Inferior parietal cortex (tissue), 1 donor: ENCODE measurements at regions not wholly inside any gene's neighbourhood (a gene's known extent, or its start where the extent isn't known, plus 50 kb on each side); places are given as distances from the start of the nearest gene placed in this dataset.

Experiments
- DNase-seq: peaks from one replicate; pipeline ENCODE4 v3.0.0-alpha.2; 2016; ENCODE audit errors: extremely low spot score

DNA sequence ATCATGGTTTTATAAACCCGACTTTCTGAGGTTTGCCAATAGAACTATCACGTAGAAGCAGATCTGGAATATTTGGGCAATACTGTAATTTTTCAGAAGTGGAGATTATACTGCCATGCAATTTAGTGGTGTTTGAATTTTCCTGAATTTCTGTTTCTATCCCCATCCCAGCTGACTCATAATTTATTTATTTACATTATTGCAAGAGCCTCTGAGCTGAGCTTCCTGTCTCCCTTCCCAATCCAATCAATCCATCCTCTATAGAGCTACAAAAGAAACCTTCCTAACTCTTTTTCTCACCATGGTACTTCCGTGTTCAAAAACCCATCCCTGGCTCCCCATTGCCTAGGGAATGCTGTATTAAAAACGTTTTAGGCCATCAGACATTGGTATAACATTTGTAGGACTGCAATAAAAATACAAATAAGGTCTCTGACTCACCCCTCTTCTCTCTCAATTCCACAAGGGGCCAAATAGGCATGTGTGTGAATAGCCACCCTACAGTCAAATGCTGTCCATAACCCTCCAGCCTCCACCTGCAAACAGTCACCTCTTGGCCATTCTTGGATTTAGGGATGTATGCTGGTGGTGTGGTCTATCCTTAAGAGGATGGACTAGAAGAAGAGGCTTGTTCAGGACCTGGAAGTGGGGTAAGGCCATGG is 190.7 kb downstream of the CD47 start:
- DNase-seq: no peak

DNA sequence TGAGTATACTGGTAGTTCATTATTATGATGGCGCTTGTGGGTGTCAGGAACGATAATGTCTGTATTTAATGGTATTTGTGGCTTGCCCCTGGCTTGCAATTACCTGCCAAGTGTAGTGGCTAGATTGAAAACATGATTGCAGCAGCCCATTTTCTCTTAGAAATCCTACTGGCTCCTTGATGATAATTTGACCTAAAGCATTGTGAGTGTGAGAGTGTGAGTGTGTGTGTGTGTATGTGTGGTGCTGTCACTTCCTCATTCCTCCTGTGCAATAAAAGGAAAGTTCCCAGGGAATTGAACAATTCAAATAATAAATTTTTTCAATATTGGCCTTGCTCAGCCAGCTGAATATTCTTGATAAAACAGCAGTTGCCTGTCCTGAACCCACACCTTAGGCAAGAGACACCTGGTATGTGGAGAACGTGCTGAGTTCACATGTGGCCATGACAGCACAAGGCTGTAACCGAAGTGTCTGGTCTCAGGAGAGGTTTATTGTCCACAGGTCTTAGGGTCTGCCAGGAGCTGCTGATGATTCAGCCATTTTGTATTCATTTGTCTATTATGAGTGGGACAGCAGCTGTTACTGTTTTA is 193.3 kb downstream of the CD47 start:
- DNase-seq: no peak

DNA sequence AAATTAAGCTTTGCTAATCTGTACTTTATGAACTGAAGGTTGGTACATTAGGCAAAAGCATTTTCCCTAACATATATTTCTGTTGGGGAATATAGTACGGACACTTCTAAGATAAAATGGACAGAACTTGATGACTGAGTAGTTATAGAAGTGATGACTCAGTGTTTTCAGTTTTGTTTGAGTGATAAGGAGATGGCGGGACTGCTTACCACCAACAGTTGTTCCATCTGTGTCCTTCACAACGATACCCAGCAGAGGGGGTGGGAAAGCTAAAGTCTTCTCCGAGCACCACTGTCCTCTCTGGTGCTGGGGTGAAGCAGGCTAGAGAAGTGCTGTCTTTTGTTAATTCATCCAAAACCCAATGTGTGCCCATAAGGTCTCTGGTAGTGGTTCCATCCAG is 195.8 kb downstream of the CD47 start:
- no peak for DNase-seq

DNA sequence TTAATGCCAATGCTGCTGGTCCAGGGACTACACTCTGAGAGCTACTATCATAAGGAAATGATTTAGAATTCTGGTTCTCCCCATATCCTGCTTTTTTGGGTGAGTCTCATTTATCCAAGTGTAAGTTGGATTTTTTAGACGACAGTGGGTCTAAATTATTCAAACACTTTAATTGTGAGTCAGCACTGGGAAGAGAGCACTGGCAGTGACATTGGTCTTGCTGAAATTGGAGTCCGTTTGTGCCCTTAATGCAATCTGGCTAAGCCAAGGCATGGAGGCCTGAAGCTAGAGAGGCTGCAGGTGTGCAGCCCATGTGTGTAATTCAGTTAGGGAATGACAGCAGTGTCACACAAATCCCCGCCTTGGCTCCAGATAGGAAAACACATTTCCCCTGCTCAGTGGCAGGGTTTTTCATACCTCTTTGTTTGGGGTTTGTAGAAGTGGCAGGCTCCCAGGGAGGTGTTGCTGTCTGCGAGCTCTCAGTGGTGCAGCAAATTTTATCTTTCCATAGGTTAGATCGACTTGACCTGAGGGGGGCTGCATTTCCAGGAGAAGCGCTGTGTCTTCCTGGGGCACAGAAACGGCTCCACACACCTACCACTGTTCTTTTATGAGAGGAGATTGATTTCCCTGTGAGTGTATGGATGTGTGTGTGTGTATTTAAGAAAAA is 197.7 kb downstream of the CD47 start:
- no peak for DNase-seq

DNA sequence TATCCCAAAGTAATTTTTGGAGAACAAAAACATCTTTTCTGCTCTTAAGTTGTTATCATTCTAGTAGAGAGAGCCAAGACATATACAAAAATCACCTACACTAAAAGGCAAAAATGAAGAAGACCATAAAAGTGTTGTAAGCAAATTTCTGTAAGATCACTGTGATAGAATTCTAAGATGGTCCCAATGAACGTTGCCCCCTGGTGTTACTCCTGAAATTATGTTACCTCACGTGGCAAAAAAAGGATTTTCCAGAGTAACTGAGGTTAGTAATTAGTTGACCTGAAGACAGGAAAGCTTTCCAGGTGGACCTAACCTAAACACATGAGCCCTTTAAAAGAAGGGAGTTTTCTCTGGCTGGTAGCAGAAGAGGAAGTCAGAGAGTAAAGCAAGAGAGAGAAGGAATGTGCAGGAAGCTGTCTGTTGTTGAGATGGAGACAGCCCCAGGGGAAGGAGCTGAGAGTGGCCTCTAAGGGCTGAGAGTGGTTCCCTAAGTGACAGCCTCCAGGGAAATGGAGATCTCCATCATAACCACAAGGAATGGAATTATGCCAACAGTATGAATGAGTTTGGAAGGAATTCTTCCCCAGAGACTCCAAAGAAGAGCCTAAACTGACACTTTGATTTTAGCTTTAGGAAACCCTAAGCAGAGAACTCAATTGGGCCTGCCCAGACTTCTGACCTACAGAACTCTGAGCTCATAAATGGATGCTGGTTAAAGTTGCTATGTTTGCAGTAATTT is 205.9 kb downstream of the CD47 start:
- DNase-seq: no peak

DNA sequence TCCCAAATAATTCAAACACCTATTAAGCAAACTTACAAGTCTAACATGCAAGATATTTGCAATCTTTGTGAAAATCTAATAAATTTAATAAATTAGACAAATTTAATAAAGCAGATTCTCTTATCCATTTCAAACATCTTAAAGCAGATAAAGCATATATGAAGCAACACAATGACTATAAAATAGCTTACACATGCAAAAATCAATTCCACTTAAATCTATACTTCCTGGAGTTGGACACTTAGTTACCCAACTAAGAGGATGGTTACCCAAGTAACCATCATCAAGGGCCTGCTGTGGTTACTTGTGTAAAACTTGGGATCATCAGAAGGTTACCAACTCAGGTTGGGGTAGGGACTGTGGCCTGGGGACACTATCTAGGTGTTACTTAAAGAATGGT is 206.8 kb downstream of the CD47 start:
- DNase-seq: no peak

DNA sequence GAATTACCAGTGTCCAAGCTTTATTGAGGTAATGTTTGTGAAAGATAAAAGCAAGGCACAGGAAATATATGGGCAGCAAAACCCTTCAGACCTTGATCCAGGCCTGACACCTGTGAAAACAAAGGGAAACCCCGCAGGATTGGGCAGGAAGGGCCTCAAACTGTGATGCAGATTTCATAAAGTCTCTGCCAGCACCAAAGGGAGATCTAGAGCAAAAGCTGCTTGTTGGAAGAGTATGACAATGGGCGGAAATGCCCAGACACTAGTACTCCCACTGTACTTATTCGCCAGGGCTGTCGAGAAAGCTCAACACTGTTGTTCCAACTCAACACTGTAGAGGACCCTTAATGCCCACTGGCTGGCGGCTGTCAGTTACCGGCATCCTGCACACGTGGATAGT is 207.9 kb downstream of the CD47 start:
- no peak for DNase-seq

DNA sequence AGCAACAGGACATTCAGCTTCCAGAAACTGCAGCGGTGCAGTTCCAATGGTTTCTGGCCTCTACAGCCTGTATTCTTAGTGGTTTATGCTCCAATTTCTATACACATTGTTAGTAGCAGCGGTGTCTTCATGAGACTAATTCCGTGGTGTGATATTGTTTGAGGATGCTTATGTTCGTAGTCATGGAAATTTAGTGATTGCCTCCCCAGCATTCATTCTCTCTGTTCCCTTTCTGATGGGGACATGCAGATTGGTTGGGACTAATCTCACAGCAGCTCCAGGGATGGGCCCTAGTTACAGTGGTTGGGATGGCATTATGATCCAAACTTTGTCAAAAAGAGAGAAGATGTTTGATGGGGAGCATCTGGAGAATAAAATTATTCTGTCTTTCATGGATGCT is 208.6 kb downstream of the CD47 start:
- no peak for DNase-seq

DNA sequence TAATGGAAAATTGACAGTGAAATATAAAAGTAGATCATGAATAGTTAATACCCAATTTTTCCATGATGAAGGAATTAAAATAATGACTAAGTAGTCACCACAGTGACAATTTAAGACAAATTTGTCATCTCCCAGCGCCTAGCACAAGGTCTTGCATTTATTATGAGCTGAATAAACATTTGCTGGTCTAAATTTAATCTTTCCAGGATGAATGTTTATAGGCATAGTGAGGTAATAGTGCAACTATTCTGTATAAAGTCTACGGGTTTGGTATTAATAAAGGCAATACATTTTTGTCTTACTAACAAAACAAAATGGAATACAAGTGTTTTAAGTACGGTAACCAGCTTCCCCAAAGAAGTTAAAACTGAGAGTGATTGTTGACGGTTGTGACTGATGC is 209.3 kb downstream of the CD47 start:
- DNase-seq: no peak

DNA sequence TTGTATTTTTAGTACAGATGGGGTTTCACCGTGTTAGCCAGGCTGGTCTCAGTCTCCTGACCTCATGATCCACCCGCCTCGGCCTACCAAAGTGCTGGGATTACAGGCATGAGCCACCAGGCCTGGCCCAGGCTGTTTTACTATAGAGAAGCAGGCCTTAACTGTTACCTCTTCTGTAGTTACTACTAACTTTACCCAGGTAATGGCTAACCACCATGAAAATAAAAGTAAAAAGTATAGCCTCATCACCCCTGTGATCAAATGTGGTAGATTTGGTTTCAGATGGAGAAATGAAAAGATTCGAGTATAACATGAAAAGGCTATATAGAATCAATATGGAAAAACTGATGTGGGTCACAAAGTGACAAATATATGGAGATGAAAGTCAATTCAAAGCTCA is 210.1 kb downstream of the CD47 start:
- no peak for DNase-seq

DNA sequence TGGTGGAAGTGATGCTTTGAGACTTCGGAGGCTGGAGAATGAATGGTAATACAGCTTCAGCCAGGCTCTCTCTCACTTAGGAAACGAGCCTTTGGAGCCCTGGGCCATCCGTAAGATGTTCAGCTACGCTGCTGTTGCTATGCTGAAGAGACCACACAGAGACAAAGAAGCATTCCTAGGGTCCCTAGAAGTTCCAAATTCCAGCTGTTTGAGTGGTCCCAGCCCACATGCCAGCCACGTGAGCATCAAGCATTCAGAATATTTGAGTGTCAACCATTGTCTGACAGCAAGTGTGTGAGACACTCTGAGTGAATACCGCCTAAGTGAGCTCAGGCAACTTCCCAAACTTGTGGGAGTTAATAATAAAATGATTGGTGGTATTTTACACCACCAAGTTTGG is 212.9 kb downstream of the CD47 start:
- no peak for DNase-seq

DNA sequence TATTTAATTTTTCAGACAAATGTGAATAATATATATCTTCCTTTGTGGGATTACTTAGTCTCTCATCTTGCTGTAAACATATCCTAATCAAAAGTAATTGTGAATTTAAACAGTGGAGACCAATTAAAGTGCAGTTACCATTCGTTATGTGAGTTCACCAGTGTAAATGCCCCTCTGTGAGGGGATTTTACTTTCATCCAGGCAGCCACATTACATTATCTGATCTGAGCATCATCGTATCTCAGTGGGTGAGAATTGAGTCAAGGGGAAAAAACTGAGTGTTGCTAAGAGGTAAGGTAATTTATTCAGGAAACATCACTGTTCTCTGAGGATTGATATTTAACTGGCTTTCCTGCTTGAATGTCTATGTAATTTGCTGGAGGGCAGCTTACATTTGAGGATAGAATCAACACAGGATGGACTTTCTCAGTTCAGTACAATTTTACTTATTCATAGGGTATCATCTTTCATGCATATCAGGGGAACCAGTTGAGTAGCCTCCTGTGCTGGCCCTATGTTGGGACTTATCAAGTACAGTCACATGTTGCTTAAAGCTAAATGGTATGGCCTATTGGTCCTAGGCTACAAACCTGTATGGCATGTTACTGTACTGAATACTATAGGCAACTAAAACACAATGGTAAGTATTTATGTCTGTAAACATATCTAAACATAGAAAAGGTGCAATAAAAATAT is 219.7 kb downstream of the CD47 start:
- no peak for DNase-seq

DNA sequence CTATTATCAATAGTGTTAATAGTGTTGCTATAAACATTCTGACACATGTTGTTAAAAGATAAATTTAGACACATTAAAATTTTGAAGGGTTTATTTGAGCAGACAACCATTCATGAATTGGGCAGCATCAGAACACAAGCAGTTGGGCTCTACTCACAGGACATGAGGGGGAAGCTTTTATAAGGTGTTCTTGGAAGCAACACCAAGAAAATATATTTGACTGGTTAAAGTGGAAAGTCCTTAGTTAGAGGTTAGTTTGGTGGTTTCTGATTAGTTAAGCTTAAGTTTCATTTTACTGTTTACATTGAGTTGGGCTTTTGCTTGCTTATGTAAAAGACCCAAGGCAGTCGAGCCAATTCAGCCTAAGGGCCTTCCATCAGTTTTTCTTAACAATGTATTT is 220.7 kb downstream of the CD47 start:
- DNase-seq: no peak

DNA sequence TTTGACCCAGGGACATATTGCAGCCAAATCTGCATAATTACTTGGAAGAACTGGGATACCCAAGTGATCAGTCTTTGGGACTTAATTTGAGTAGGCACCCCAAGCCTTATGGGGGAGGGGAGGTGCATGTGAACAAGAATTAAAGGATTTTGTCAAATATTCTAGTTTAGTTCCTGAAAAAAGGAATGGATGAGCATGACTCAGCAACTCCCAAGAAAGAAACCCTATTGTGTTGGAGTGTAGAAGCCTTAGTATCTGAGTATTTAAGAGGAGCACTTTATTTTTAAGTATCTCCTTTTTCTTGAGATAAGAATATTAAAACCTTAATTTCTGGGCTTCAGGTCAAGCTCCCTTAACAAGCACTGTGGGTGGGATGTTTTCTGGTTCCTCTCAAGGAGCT is 222.4 kb downstream of the CD47 start:
- DNase-seq: no peak

DNA sequence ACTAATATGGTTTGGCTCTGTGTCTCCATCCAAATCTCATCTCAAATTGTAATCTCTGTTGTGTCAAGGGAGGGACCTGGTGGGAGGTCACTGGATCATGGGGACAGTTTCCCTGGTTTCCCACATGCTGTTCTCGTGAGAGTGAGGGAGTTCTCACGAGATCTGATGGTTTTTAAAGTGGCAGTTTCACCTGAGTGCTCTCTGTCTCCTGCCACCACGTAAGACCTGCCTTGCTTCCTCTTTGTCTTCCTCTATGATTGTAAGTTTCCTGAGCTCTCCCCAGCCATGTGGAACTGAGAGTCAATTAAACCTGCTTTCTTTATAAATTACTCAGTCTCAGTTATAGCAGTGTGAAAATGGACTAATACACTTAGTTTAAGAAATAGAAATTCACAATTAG is 228.9 kb downstream of the CD47 start:
- no peak for DNase-seq

DNA sequence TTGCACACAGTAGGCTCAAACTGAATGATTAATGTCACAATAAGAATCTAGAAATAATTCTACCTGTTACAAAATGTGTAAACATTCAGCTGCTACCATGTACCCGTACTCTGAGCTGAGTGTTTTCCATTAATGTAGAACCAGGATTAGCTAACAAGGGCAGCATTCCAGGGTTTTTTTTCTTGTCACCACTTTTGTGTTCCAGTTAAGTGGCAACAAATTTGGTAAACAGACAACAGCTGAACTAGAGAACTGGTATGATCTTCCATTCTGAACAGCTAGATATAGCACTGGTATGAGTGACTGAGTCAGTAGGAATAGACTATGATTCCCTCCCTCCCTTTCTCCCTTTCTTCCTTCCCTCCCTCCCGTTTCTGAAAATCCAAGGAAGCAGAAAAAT is 229.4 kb downstream of the CD47 start:
- no peak for DNase-seq
